Testis (tissue), 2 donors: ENCODE measurements at regions not wholly inside any gene's neighbourhood (a gene's known extent, or its start where the extent isn't known, plus 50 kb on each side); places are given as distances from the start of the nearest gene placed in this dataset.

Source experiments
- DNase-seq: peaks from one replicate; pipeline ENCODE4 v3.0.0-alpha.2; 2019
- H3K27ac ChIP-seq, 2 donors: fragments of 200-600 bp; sonication (generic); one replicate each; pipeline ENCODE4 v1.5.1; 2019
- H3K27me3 ChIP-seq: fragments of 200-600 bp; sonication (generic); one replicate; pipeline ENCODE4 v1.5.1; 2019
- H3K36me3 ChIP-seq: fragments of 200-600 bp; sonication (generic); one replicate; pipeline ENCODE4 v1.5.1; 2017; ENCODE audit warnings: low read depth; ENCODE audit errors: missing control alignments
- H3K4me1 ChIP-seq: fragments of 200-600 bp; sonication (generic); one replicate; pipeline ENCODE4 v1.5.1; 2019
- H3K4me3 ChIP-seq, 2 donors: fragments of 200-600 bp; sonication (generic); one replicate each; pipeline ENCODE4 v1.5.1; 2017 to 2019
- H3K9me3 ChIP-seq: fragments of 200-600 bp; sonication (generic); one replicate; pipeline ENCODE4 v1.5.1; 2017
- CTCF ChIP-seq, 3 experiments: fragments of 450-650 bp in 2 of 3; fragments of 200-600 bp in 1 of 3; sonication (generic) in 1 of 3; IDR thresholded peaks; one replicate each; pipeline ENCODE4 v1.5.1; 2016 to 2019; ENCODE audit warnings: antibody characterized with exemption in 3 of 3, mild to moderate bottlenecking in 2 of 3, moderate library complexity in 1 of 3
- POLR2A ChIP-seq: fragments of 450-650 bp; IDR thresholded peaks from one replicate; pipeline ENCODE4 v1.6.1; 2017; ENCODE audit warnings: antibody characterized with exemption, mild to moderate bottlenecking, moderate library complexity
- WGBS, 2 donors: methylation state at CpG; one replicate each; pipeline ENCODE4 v1.1.5; 2018; 5-methylcytosine and 5-hydroxymethylcytosine counted together
- intact Hi-C: fragments of 100-400 bp; cut with DNase I; formaldehyde crosslinking; loops from one replicate; pipeline ENCODE4 v1.15.1; 2023; ENCODE audit warnings: low total_unique reads

- Histone ChIP-seq H3K4me3 (no peak overlapping the region), H3K27ac (no peak overlapping the region), H3K36me3 (no peaks in the 10 kb centered on the region), H3K4me1 (no peaks in the 10 kb centered on the region), H3K27me3 (no peaks in the 10 kb centered on the region), H3K9me3 (no peaks in the 10 kb centered on the region)
- intact Hi-C loops: no loop called here
- WGBS, 2 donors: 60 to 80% methylated on average over 2 of the region's 2 CpGs
- no peak for TF ChIP-seq CTCF (IDR thresholded peaks at IDR 0.05)
- no peak for TF ChIP-seq POLR2A
- DNase-seq: no peak
Measured at GRCh38 chr11:109342261-109342660, 79.7 kb upstream of the C11orf87 start.

GRCh38 chr11:109343242-109343641 lies 78.7 kb upstream of the C11orf87 start:
- H3K4me3 ChIP-seq: no peak overlapping the region
- no peaks in the 10 kb centered on the region for H3K27me3 ChIP-seq
- H3K9me3 ChIP-seq: no peaks in the 10 kb centered on the region
- no peak for DNase-seq
- intact Hi-C loops: no loop called here
- H3K27ac ChIP-seq: no peak overlapping the region
- 44 to 46% methylated on average over 3 of the region's 3 CpGs for WGBS, 2 donors
- H3K36me3 ChIP-seq: no peaks in the 10 kb centered on the region
- H3K4me1 ChIP-seq: no peaks in the 10 kb centered on the region
- TF ChIP-seq CTCF (IDR thresholded peaks at IDR 0.05) (no peak), POLR2A (no peak)

GRCh38 chr11:109347304-109347703 lies 74.7 kb upstream of the C11orf87 start:
- Histone ChIP-seq H3K27me3 (no peaks in the 10 kb centered on the region), H3K36me3 (no peaks in the 10 kb centered on the region), H3K4me1 (no peaks in the 10 kb centered on the region), H3K4me3 (no peak overlapping the region), H3K27ac (no peak overlapping the region), H3K9me3 (no peaks in the 10 kb centered on the region)
- DNase-seq: no peak
- intact Hi-C loops: no loop called here
- 65 to 68% methylated on average over 2 of the region's 2 CpGs for WGBS, 2 donors
- TF ChIP-seq POLR2A: no peak

GRCh38 chr11:109349276-109350080 lies 72.5 kb upstream of the C11orf87 start:
- Histone ChIP-seq H3K9me3 (no peaks in the 10 kb centered on the region), H3K4me1 (no peaks in the 10 kb centered on the region), H3K4me3 (no peak overlapping the region), H3K36me3 (no peaks in the 10 kb centered on the region), H3K27ac (no peak overlapping the region), H3K27me3 (no peaks in the 10 kb centered on the region)
- TF ChIP-seq CTCF (IDR thresholded peaks at IDR 0.05): no peak
- TF ChIP-seq POLR2A: no peak
- WGBS, 2 donors: 46 to 53% methylated on average over 5 of the region's 5 CpGs
- DNase-seq: no peak
- intact Hi-C loops: no loop called here

GRCh38 chr11:109350091-109350490 lies 71.9 kb upstream of the C11orf87 start:
- no peaks in the 10 kb centered on the region for H3K27me3 ChIP-seq
- H3K36me3 ChIP-seq: no peaks in the 10 kb centered on the region
- H3K4me3 ChIP-seq: no peak overlapping the region
- no peak for DNase-seq
- no peaks in the 10 kb centered on the region for H3K9me3 ChIP-seq
- intact Hi-C loops: no loop called here
- no peak overlapping the region for H3K27ac ChIP-seq
- TF ChIP-seq POLR2A (no peak), CTCF (IDR thresholded peaks at IDR 0.05) (no peak)
- H3K4me1 ChIP-seq: no peaks in the 10 kb centered on the region
- 63 to 73% methylated on average over 3 of the region's 3 CpGs for WGBS, 2 donors
